ENCODE measurements at regions not wholly inside any gene's neighbourhood (a gene's known extent, or its start where the extent isn't known, plus 50 kb on each side); places are given as distances from the start of the nearest gene placed in this dataset.
"Not testable (repeated sequence)": the region's sequence is repeated elsewhere in the genome, so short reads cannot be mapped to it uniquely, and the experiment has no call there.

GRCh38 chr19:28691683-28692082, 521.3 kb downstream of the UQCRFS1 start:
- Histone ChIP-seq H3K36me3 (no peaks in the 10 kb centered on the region), H3K27ac (no peak overlapping the region), H3K4me1 (no peaks in the 10 kb centered on the region), H3K4me3 (no peak overlapping the region), H3K9me3 (replicated peaks) (no peaks in the 10 kb centered on the region), H3K27me3 (no peaks in the 10 kb centered on the region)
- DNase-seq: no peak

- not testable (repeated sequence) for H3K27me3 ChIP-seq; H3K4me3 ChIP-seq; H3K36me3 ChIP-seq; H3K9me3 ChIP-seq (replicated peaks); DNase-seq; H3K27ac ChIP-seq; H3K4me1 ChIP-seq
Measured at GRCh38 chr19:28689464-28689863, 523.5 kb downstream of the UQCRFS1 start.

- Histone ChIP-seq H3K9me3 (replicated peaks) (no peaks in the 10 kb centered on the region), H3K4me3 (no peak overlapping the region), H3K36me3 (no peaks in the 10 kb centered on the region), H3K4me1 (no peaks in the 10 kb centered on the region), H3K27ac (no peak overlapping the region), H3K27me3 (no peaks in the 10 kb centered on the region)
- DNase-seq: no peak
Measured at GRCh38 chr19:28687296-28687695, 525.7 kb downstream of the UQCRFS1 start.

- H3K27ac ChIP-seq: no peak overlapping the region
- H3K4me1 ChIP-seq: no peaks in the 10 kb centered on the region
- H3K9me3 ChIP-seq (replicated peaks): no peaks in the 10 kb centered on the region
- H3K27me3 ChIP-seq: no peaks in the 10 kb centered on the region
- no peaks in the 10 kb centered on the region for H3K36me3 ChIP-seq
- no peak overlapping the region for H3K4me3 ChIP-seq
- no peak for DNase-seq
Measured at GRCh38 chr19:28686756-28687155, 526.2 kb downstream of the UQCRFS1 start.

GRCh38 chr19:28685802-28686201, 527.1 kb downstream of the UQCRFS1 start:
- Histone ChIP-seq H3K4me1 (no peaks in the 10 kb centered on the region), H3K27ac (no peak overlapping the region), H3K36me3 (no peaks in the 10 kb centered on the region), H3K27me3 (no peaks in the 10 kb centered on the region), H3K9me3 (replicated peaks) (no peaks in the 10 kb centered on the region), H3K4me3 (no peak overlapping the region)
- no peak for DNase-seq

- not testable (repeated sequence) for DNase-seq; H3K27me3 ChIP-seq; H3K4me1 ChIP-seq; H3K9me3 ChIP-seq (replicated peaks); H3K4me3 ChIP-seq; H3K27ac ChIP-seq; H3K36me3 ChIP-seq
Measured at GRCh38 chr19:28685077-28685476, 527.9 kb downstream of the UQCRFS1 start.

- Histone ChIP-seq H3K4me1 (no peaks in the 10 kb centered on the region), H3K4me3 (no peak overlapping the region), H3K27ac (no peak overlapping the region), H3K9me3 (replicated peaks) (no peaks in the 10 kb centered on the region), H3K36me3 (no peaks in the 10 kb centered on the region), H3K27me3 (no peaks in the 10 kb centered on the region)
- no peak for DNase-seq
Measured at GRCh38 chr19:28680111-28680510, 532.8 kb downstream of the UQCRFS1 start.

- Histone ChIP-seq H3K36me3 (no peaks in the 10 kb centered on the region), H3K4me1 (no peaks in the 10 kb centered on the region), H3K27ac (no peak overlapping the region), H3K4me3 (no peak overlapping the region), H3K27me3 (no peaks in the 10 kb centered on the region), H3K9me3 (replicated peaks) (no peaks in the 10 kb centered on the region)
- DNase-seq: no peak
Measured at GRCh38 chr19:28670836-28671235, 542.1 kb downstream of the UQCRFS1 start.

GRCh38 chr19:28669804-28670203, 543.1 kb downstream of the UQCRFS1 start:
- Histone ChIP-seq H3K4me3 (no peak overlapping the region), H3K36me3 (no peaks in the 10 kb centered on the region), H3K4me1 (no peaks in the 10 kb centered on the region), H3K27me3 (no peaks in the 10 kb centered on the region), H3K9me3 (replicated peaks) (no peaks in the 10 kb centered on the region), H3K27ac (no peak overlapping the region)
- DNase-seq: no peak

GRCh38 chr19:28667348-28667977, 545.5 kb downstream of the UQCRFS1 start:
- H3K27me3 ChIP-seq: 0 out of 2 replicates have a peak, but pooled peaks cover 3% of the 10 kb centered on the region
- no peak for DNase-seq

GRCh38 chr19:28665748-28666147, 547.2 kb downstream of the UQCRFS1 start:
- Histone ChIP-seq H3K36me3 (no peaks in the 10 kb centered on the region), H3K9me3 (replicated peaks) (no peaks in the 10 kb centered on the region), H3K27me3 (0 out of 2 replicates have a peak, but pooled peaks cover 3% of the 10 kb centered on the region), H3K4me1 (no peaks in the 10 kb centered on the region), H3K4me3 (no peak overlapping the region), H3K27ac (no peak overlapping the region)
- no peak for DNase-seq

More at GRCh38 chr19:28667348-28667977, 545.5 kb downstream of the UQCRFS1 start:
- Histone ChIP-seq H3K36me3 (no peaks in the 10 kb centered on the region), H3K4me1 (no peaks in the 10 kb centered on the region), H3K27ac (no peak overlapping the region), H3K4me3 (no peak overlapping the region), H3K9me3 (replicated peaks) (no peaks in the 10 kb centered on the region)

- H3K27me3 ChIP-seq: no peaks in the 10 kb centered on the region; the same call in 1 of the 2 replicates
- H3K4me3 ChIP-seq: no peak overlapping the region
- H3K9me3 ChIP-seq (replicated peaks): no peaks in the 10 kb centered on the region
- H3K4me1 ChIP-seq: no peaks in the 10 kb centered on the region
- no peaks in the 10 kb centered on the region for H3K36me3 ChIP-seq
- DNase-seq: no peak
- no peak overlapping the region for H3K27ac ChIP-seq
Measured at GRCh38 chr19:28656644-28657043, 556.3 kb downstream of the UQCRFS1 start.

GRCh38 chr19:28655054-28655453, 557.9 kb downstream of the UQCRFS1 start:
- no peak overlapping the region for H3K4me3 ChIP-seq
- H3K9me3 ChIP-seq (replicated peaks): no peaks in the 10 kb centered on the region
- no peaks in the 10 kb centered on the region; the same call in 1 of the 2 replicates for H3K27me3 ChIP-seq
- H3K36me3 ChIP-seq: no peaks in the 10 kb centered on the region
- no peak overlapping the region for H3K27ac ChIP-seq
- H3K4me1 ChIP-seq: no peaks in the 10 kb centered on the region
- DNase-seq: no peak

- Histone ChIP-seq H3K4me3 (no peak overlapping the region), H3K9me3 (replicated peaks) (no peaks in the 10 kb centered on the region), H3K4me1 (no peaks in the 10 kb centered on the region), H3K27me3 (no peaks in the 10 kb centered on the region; the same call in 1 of the 2 replicates), H3K27ac (no peak overlapping the region), H3K36me3 (no peaks in the 10 kb centered on the region)
- no peak for DNase-seq
Measured at GRCh38 chr19:28652765-28653164, 560.2 kb downstream of the UQCRFS1 start.

- H3K9me3 ChIP-seq (replicated peaks): no peaks in the 10 kb centered on the region
- no peaks in the 10 kb centered on the region for H3K4me1 ChIP-seq
- H3K4me3 ChIP-seq: no peak overlapping the region
- H3K36me3 ChIP-seq: no peaks in the 10 kb centered on the region
- H3K27me3 ChIP-seq: peaks cover 3% of the 10 kb centered on the region; the same call in 1 of the 2 replicates
- DNase-seq: no peak
- H3K27ac ChIP-seq: no peak overlapping the region
Measured at GRCh38 chr19:28646629-28647028, 566.3 kb downstream of the UQCRFS1 start.

- H3K36me3 ChIP-seq: no peaks in the 10 kb centered on the region
- H3K4me1 ChIP-seq: no peaks in the 10 kb centered on the region
- no peak overlapping the region for H3K4me3 ChIP-seq
- no peak overlapping the region for H3K27ac ChIP-seq
- H3K9me3 ChIP-seq (replicated peaks): no peaks in the 10 kb centered on the region
- DNase-seq: no peak
- H3K27me3 ChIP-seq: peaks cover 12% of the 10 kb centered on the region
Measured at GRCh38 chr19:28644169-28644775, 568.7 kb downstream of the UQCRFS1 start.
